GM19238 (cell line): ENCODE measurements at regions not wholly inside any gene's neighbourhood (a gene's known extent, or its start where the extent isn't known, plus 50 kb on each side); places are given as distances from the start of the nearest gene placed in this dataset.

Experiments
- DNase-seq: peaks from one replicate; pipeline ENCODE4 v3.0.0; 2011; ENCODE audit warnings: low spot score; ENCODE audit not compliant: insufficient read length

GRCh38 chr11:92384358-92384757 lies 159.7 kb downstream of the FAT3 start:
- DNase-seq = no peak

DNA sequence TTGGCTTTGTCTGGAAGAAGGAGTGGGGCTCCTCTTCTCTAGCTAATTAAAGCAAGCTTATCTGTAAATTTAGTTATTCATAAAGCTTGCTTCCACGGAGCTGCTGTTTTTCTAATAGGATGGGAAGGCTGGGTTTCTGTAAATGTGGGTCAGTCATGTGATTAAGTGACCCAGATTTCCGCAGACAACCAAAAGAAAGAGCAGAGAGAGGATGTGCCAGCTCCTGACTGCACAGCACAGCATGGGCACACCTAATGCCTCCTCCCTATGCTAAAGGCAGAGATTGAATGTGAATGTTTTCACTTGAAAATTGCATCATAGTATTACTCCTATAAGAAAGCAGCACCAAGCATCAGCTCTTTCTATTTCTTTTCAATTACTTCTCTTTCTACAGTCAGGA lies 160.2 kb downstream of the FAT3 start:
- no peak for DNase-seq

- DNase-seq = no peak
These were observed 162.0 kb downstream of the FAT3 start for GRCh38 chr11:92386577-92386976.

DNA sequence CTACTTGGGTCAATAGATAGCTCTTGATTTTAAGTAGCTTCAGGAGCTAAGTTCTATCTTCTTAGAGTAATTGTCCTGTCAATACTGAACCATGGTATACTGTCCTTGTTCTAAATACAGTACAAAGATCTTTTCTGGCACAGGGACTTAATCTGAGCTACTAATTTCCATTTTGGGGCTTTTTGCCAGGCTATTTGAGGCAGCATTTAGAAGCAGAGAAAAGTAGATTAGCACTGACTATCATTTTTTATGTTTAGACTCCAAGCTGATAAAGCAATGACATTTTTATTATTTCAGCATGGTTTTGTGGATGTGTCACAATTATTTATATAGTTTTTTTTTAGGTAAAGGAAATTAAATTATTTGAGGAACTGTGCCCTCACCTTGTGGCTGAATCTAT lies 163.2 kb downstream of the FAT3 start:
- DNase-seq = no peak

DNA sequence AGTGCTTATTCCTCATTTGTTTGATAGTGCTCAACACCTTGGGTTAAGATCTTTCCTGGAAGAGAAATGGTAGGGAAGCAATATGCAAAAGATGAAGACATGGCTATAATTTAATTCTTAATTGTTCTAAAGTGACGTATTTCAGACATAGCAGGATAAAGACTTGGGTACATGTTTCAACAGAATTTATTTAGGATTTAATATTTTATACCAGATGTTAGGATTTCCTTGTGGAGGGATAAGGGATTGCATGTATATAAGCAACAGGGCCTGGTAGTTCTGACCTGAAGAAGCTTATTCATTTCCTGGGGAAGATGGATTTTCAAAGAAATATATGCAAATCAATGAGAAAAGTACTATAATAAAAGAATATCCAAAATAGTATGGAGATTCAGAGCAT lies 163.8 kb downstream of the FAT3 start:
- DNase-seq = no peak

- no peak for DNase-seq
These were observed 166.2 kb downstream of the FAT3 start for GRCh38 chr11:92390783-92391182.

GRCh38 chr11:92391364-92391763 lies 166.7 kb downstream of the FAT3 start:
- no peak for DNase-seq

GRCh38 chr11:92391808-92392207 lies 167.2 kb downstream of the FAT3 start:
- DNase-seq = no peak

- no peak for DNase-seq
These were observed 168.6 kb downstream of the FAT3 start for GRCh38 chr11:92393218-92393617.

- DNase-seq = no peak
These were observed 171.5 kb downstream of the FAT3 start for GRCh38 chr11:92396133-92396532.

DNA sequence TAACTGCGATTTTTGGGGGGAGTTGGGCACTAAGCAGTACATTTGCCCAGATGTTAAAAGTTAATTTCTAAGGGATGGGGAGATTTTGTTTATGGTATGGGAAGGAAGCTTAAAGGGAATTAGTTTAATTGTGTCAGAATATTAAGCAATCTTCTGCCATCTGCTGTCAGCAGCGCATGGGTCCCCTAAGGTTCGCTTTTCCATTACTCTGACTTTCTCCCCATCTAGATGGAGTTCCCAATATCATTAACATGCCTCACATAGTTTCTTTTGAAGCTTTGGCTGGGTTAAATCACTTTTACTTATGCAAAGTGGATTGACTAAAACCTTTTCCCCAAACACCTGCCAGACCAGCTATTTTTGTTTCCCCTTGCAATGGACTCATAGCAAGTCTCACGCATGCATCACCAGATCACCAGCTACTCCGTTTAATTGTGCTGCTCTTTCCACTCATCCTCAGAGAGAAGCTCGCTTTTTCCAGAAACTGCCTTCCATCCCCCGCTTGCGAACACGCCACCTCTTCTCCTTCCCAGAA lies 172.7 kb downstream of the FAT3 start:
- DNase-seq = no peak

- DNase-seq = no peak
These were observed 175.1 kb downstream of the FAT3 start for GRCh38 chr11:92399705-92400104.

GRCh38 chr11:92401520-92401919 lies 176.9 kb downstream of the FAT3 start:
- DNase-seq = no peak

GRCh38 chr11:92406472-92406871 lies 181.9 kb downstream of the FAT3 start:
- DNase-seq = no peak

DNA sequence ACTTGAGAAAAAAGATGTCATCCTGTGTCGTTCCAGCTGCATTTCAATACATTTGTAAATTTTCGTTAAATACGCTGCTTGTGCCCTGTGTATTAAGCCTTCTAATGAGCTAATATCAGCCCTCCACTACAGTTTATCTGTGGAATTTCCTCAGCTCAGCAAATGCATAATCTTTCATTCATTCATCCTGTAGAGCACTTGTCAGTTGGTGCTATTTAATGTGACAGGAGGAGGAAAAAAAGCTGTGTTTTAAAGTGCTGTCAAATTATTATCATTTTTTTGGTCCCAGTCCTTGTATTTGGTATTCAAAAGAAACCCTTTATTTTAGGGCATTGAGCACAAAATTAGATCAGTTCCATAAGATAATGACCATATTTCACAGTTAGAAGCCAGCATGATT lies 184.7 kb downstream of the FAT3 start:
- no peak for DNase-seq

DNA sequence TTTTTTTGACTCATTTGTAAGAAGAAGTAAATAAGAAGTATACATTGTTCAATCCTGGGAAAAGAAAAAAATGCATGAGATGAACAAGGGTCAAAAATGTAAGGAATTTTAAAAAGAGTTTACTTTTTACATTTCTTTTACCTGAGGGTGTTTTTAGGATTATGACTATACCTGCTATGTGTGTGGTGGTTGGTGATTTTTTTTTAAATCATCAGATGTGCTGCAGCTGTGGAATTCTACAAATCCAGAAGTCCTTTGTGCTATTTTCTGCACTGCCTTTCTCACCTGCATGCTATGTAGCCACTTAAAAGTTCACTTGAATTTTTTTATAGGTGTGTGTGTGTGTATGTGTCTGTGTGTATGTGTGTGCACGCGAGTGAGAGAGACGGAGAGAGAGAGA lies 185.3 kb downstream of the FAT3 start:
- DNase-seq = no peak

DNA sequence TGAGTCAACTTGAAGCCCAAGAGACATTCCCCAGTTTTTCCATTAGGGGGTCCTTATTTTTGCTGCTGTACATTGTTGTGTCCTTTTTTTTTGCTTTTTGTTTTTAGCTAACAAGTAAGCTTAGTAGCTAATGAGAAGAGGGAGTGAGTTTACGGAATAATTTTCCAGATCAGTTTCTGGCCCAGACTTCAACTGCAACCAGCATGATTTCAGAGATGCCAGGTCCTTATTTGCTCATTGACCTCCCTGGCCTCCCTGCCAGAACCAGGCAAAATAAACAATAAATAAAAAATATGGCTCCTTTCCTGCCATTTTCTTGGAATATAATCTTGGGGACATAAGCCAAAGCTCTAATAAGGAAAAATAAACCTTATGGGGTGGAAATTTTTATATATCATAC lies 185.9 kb downstream of the FAT3 start:
- DNase-seq = no peak

DNA sequence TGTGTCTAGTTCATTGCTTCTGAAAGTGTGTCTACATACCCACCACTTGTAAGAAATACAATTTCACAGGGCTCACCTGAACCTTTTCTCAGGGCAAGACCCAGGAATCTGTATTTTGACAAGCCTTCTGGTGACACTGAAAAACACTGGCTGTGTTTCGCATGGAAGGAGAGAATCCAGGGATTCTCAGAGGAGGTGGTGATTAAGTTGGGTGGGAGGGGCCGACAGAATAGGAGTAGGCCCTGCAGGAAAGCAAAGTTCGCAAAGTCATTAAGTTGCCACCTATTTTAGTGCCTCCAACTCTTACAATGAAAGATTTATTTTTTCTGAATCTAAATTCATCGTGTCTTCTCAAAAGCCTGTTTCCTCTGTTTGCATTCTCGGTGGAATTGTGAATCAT lies 186.8 kb downstream of the FAT3 start:
- no peak for DNase-seq

DNA sequence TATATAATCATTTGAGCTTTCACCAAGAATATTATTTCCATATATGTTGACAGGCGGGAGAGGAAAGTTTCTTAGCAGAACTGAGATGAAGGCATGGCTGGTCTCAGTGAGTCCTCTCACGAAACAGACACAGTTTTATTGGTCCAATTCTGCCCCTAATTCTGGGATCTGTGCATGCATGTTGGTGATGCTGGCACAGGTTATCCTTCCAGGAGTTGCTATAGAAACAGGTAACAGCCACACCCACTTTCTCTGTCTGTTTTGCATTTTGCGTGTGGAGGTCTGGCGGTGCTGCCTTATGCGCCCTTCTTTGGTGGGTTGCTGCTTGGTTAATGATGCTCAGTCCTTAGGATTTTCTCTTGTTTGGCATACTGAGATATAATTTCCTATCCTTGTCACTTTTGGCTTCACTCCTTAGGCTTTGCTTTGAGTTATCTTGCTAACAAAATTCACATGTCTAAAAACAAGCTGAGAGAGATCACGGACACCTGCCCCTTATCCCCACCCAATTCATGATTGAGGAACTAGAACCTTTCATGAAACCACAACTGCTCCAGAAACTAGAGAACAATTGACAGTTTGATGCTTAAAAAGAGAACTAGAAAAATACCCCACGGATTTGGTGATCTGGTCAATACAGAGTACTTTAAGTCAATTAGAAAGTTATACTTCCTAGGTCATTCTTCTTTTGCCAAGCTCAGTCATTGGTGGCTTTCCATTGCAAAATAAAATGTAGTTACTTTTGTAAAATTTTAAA lies 189.3 kb downstream of the FAT3 start:
- no peak for DNase-seq

- no peak for DNase-seq
These were observed 192.5 kb downstream of the FAT3 start for GRCh38 chr11:92416971-92417725.

- no peak for DNase-seq
These were observed 198.8 kb downstream of the FAT3 start for GRCh38 chr11:92423115-92424034.

DNA sequence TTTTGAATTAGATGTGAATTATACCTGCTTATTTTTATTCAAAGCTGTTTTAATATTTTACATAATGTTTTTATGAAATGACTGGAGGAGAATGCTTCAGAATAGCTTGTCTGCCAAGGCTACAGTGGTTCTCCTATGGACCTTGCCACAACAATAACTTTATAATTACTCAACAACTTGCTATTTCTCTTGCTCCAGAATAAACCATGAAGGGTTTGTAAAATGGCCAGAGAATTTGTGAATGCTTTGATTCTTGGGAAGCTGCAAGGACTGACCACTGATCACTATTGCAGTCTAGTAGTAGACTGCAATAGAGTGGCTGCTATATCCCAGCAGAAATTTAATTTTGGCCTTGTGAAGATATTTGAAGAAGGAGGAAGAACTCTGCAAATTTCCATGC lies 199.7 kb downstream of the FAT3 start:
- DNase-seq = no peak
